RWPE2 (cell line): ENCODE measurements at regions not wholly inside any gene's neighbourhood (a gene's known extent, or its start where the extent isn't known, plus 50 kb on each side); places are given as distances from the start of the nearest gene placed in this dataset.

Experiments used
- ATAC-seq: fragments of 200-7000 bp; cut with Tn5 transposase; 3 replicates; pipeline ENCODE4 v1.9.1; 2021; ENCODE audit warnings: low read depth
- DNase-seq: peaks from one replicate; pipeline ENCODE4 v3.0.0-alpha.2; 2020; ENCODE audit warnings: low spot score
- H3K27ac ChIP-seq: fragments of 450-650 bp; 2 replicates; pipeline ENCODE4 v1.5.1; 2017; ENCODE audit warnings: mild to moderate bottlenecking; ENCODE audit not compliant: poor library complexity, severe bottlenecking
- H3K27me3 ChIP-seq: fragments of 250-450 bp; sonication (Bioruptor Pico); 2 replicates; pipeline ENCODE4 v1.5.1; 2021; ENCODE audit warnings: mild to moderate bottlenecking, moderate library complexity; ENCODE audit not compliant: insufficient read depth, poor library complexity, severe bottlenecking
- H3K36me3 ChIP-seq: fragments of 250-450 bp; sonication (Bioruptor Pico); 2 replicates; pipeline ENCODE4 v1.5.1; 2020; ENCODE audit warnings: low read depth, mild to moderate bottlenecking, moderate library complexity
- H3K4me1 ChIP-seq: fragments of 250-450 bp; sonication (Bioruptor Pico); 2 replicates; pipeline ENCODE4 v1.5.1; 2021; ENCODE audit warnings: mild to moderate bottlenecking, moderate library complexity; ENCODE audit not compliant: insufficient read depth, poor library complexity, severe bottlenecking
- H3K4me3 ChIP-seq: fragments of 250-450 bp; sonication (Bioruptor Pico); 2 replicates; pipeline ENCODE4 v1.5.1; 2021; ENCODE audit warnings: mild to moderate bottlenecking, moderate library complexity; ENCODE audit not compliant: severe bottlenecking
- H3K9me3 ChIP-seq: fragments of 250-450 bp; sonication (Bioruptor Pico); 2 replicates; pipeline ENCODE4 v1.5.1; 2021; ENCODE audit warnings: mild to moderate bottlenecking, moderate library complexity; ENCODE audit not compliant: severe bottlenecking
- TF ChIP-seq, protein P1 (sequence below): fragments of 450-650 bp; IDR thresholded peaks from one replicate; pipeline ENCODE4 v1.5.1; 2017; ENCODE audit warnings: mild to moderate bottlenecking, moderate library complexity; ENCODE audit not compliant: poor library complexity, severe bottlenecking

DNA sequence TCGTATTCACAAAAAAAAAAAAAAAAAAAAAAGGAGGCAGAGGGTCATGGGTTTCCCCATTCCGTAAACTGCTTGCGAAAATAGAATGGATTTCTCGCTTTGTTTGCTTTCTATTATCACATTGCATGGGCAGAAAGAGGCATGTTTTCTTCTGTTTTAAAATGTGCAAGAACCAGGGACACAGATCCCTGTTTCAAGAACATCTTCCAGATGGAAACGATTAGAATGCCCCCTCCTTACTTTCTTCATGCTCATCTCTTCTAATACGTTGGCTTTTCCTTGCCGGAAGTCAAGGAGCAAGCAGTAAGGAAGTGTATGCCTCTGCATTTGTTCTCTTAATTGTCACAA lies 51.0 kb upstream of the ZNF516 start:
- Histone ChIP-seq H3K27ac (no peak overlapping the region), H3K36me3 (no peaks in the 10 kb centered on the region), H3K9me3 (no peaks in the 10 kb centered on the region), H3K27me3 (no peaks in the 10 kb centered on the region), H3K4me3 (no peak overlapping the region), H3K4me1 (peaks cover 7% of the 10 kb centered on the region)
- DNase-seq: no peak
- no peak for ATAC-seq
- TF ChIP-seq, protein P1, sequence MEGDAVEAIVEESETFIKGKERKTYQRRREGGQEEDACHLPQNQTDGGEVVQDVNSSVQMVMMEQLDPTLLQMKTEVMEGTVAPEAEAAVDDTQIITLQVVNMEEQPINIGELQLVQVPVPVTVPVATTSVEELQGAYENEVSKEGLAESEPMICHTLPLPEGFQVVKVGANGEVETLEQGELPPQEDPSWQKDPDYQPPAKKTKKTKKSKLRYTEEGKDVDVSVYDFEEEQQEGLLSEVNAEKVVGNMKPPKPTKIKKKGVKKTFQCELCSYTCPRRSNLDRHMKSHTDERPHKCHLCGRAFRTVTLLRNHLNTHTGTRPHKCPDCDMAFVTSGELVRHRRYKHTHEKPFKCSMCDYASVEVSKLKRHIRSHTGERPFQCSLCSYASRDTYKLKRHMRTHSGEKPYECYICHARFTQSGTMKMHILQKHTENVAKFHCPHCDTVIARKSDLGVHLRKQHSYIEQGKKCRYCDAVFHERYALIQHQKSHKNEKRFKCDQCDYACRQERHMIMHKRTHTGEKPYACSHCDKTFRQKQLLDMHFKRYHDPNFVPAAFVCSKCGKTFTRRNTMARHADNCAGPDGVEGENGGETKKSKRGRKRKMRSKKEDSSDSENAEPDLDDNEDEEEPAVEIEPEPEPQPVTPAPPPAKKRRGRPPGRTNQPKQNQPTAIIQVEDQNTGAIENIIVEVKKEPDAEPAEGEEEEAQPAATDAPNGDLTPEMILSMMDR: no peak

DNA sequence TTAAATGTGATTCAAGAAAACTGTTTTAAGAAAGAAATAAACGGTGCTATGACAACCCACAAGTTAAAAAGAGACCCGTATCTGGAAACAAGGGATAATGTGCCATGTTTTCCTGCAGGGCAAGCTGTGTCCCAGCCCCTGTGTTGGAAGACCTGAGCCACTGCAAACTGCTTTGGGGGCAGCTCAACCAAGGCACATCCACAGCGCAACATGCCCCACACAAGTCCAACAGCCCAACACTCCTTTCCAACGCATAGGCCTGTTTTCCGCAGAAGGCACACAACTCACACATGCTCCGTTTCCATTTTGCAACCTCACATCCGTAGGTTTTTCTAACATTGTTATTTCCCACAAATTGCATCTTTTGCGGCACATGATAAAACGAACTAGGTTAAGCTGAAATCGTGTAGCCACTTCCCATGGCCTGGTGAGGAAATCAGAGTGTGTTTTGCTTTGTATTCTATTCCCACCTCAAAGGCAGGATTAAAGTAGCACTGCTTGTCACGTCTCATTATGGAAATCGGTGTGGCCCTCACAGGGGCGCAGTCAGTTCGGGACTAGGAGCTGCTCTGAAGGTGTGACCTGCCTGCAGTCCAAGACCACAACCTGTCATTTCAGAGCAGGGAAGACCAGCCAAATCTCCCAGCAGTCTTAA lies 50.5 kb upstream of the ZNF516 start:
- Histone ChIP-seq H3K36me3 (no peaks in the 10 kb centered on the region), H3K9me3 (no peaks in the 10 kb centered on the region), H3K4me3 (no peak overlapping the region), H3K4me1 (peaks cover 4% of the 10 kb centered on the region), H3K27me3 (no peaks in the 10 kb centered on the region), H3K27ac (no peak overlapping the region)
- ATAC-seq: no peak
- no peak for DNase-seq
- TF ChIP-seq, protein P1: no peak

DNA sequence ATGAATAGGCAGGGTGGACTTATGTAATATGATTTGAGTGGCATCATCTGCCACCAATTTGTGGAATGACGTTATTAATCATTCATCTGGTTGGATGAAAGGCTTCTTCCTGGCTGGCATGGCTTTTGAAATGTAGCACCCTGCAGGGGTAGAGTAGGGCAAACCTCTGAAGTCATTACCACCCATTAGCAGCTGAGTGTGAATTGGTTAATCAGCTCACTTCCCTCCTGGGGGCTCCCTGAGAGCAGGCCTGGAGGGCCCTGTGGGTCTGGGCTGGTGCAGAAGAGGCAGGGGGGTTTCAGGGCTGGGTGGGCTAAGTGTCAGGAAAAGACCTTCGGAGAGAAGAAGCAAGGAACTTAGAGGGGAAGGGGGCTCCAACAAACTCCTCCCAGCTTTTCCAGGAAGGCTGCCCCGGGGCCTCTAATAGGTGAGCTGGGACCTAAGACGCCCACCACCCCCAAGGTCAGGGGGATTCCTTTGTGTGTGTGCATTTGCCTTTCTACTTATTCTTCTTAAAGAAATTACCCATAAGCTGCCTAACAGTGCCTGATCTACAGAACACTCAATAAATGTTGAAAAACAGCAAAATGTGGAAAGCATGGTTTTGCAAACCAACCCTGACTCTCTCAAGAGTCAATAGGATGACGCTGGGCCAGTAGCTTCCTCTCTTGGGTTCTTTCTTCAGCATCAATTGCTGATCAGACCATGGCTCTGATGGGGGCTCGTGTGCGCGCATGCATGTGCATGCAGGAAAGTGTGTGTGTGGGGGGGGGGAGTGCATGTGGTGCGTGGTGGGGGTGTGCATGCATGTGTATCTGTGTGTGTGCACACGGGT lies 49.7 kb upstream of the ZNF516 start:
- Histone ChIP-seq H3K4me3 (no peak overlapping the region), H3K36me3 (no peaks in the 10 kb centered on the region), H3K9me3 (no peaks in the 10 kb centered on the region), H3K4me1 (peaks cover 4% of the 10 kb centered on the region), H3K27ac (no peak overlapping the region), H3K27me3 (no peaks in the 10 kb centered on the region)
- no peak for DNase-seq
- no peak for ATAC-seq
- TF ChIP-seq, protein P1: no peak
